Activated CD4-positive, alpha-beta memory T cell treated with anti-CD3 and anti-CD28 coated beads for 36 hours (primary cell): ENCODE measurements at regions not wholly inside any gene's neighbourhood (a gene's known extent, or its start where the extent isn't known, plus 50 kb on each side); places are given as distances from the start of the nearest gene placed in this dataset.

ENCODE experiments used
- CTCF ChIA-PET: fragments of 350-600 bp; sonication (Branson Sonifier 250); formaldehyde crosslinking; loops from one replicate; lab custom pipeline; 2021; ENCODE audit warnings: antibody characterized with exemption, inconsistent platforms; lab: Charles Lee
- POLR2A ChIA-PET: fragments of 350-600 bp; sonication (Branson Sonifier 250); formaldehyde crosslinking; loops from one replicate; lab custom pipeline; 2021; ENCODE audit warnings: antibody characterized with exemption; lab: Charles Lee
- DNase-seq: peaks from one replicate; pipeline ENCODE4 v3.0.0-alpha.2; 2020
- H3K27ac Mint-ChIP-seq: one replicate; pipeline ENCODE4 v1.8.0; 2021; ENCODE audit warnings: mixed read lengths
- H3K27me3 Mint-ChIP-seq: one replicate; pipeline ENCODE4 v1.8.0; 2021; ENCODE audit warnings: mixed read lengths
- H3K36me3 Mint-ChIP-seq: one replicate; pipeline ENCODE4 v1.8.0; 2021; ENCODE audit warnings: mixed read lengths
- H3K4me1 Mint-ChIP-seq: one replicate; pipeline ENCODE4 v1.8.0; 2021; ENCODE audit warnings: low read depth, mixed read lengths
- H3K4me3 Mint-ChIP-seq: one replicate; pipeline ENCODE4 v1.8.0; 2021; ENCODE audit warnings: mild to moderate bottlenecking, mixed read lengths
- H3K9me3 Mint-ChIP-seq: one replicate; pipeline ENCODE4 v1.8.0; 2021; ENCODE audit warnings: mixed read lengths
- intact Hi-C: fragments of 100-400 bp; cut with micrococcal nuclease; formaldehyde crosslinking; loops from one replicate; pipeline ENCODE4 v1.15.1; 2023

DNA sequence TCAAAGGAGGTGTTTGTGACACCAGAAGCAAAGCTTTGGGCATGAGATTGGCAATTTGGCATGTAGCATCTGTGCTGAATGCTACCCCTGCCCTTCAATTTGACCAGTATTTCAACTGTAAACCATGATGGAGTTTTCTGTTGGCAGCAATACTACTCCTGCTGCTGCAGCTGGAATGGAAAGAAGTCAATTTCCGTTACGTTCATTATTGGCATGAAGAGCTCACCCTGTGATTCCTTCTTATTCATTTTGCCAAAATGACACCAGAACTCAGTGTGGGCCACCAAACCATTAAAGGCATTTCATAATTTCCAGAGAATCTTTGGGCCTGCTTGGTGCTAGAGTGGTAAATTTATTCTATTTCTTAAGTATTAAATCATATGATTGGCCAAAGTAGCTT is 433.1 kb upstream of the DMAC1 start:
- intact Hi-C loops, result no loop called here
- Mint-ChIP-seq H3K4me1 (no peaks in the 10 kb centered on the region), H3K36me3 (no peaks in the 10 kb centered on the region)

DNA sequence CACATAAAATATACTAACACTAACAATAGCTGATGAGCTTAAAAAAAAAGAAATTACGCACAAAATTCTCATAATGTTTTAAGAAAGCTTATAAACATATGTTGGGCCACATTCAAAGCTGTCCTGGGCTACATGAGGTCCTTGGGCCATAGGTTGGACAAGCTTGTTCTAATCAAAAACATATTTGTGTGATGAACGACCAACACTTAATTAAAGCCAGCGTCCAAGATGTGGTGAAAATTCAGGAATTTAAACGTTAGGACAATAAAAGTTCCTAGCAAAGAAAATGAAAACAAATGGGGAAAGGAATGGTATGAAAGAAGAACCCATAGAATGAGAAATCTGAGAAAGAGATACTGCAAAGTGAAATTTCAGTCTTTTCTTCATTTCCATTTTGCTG is 429.6 kb upstream of the DMAC1 start:
- Mint-ChIP-seq H3K36me3 (no peaks in the 10 kb centered on the region), H3K4me1 (no peaks in the 10 kb centered on the region), H3K27ac (no peak overlapping the region), H3K4me3 (no peak overlapping the region), H3K27me3 (peaks cover 1% of the 10 kb centered on the region), H3K9me3 (no peaks in the 10 kb centered on the region)
- POLR2A ChIA-PET, result no interaction called here
- no peak for DNase-seq
- CTCF ChIA-PET, result no interaction called here
- intact Hi-C loops, result no loop called here

More for the DNA sequence above, 433.1 kb upstream of the DMAC1 start:
- no peaks in the 10 kb centered on the region for H3K9me3 Mint-ChIP-seq
- CTCF ChIA-PET, result no interaction called here
- H3K27me3 Mint-ChIP-seq, result peaks cover 2% of the 10 kb centered on the region
- H3K4me3 Mint-ChIP-seq, result no peak overlapping the region
- POLR2A ChIA-PET, result no interaction called here
- H3K27ac Mint-ChIP-seq, result no peak overlapping the region
- DNase-seq, result no peak

DNA sequence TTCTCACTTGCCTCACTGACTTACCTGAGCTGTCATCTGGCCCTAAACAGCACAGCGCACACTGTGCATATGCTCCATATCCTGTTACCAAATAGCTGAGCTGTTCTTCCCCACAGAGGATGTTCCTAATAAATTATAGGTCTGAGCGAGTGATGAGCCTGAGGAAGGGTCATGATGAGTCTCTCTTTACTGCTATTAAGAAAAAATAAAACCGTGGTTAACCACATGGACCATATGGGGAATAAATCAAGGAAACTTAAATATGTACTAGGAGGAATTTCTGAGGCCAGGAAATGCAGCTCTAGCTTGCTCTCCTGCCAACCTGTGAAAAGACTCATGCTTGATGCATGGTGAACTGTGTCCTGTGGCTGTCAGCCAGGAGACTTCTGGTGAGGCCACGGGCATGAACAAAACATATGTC is 424.8 kb upstream of the DMAC1 start:
- peaks cover 1% of the 10 kb centered on the region for H3K27me3 Mint-ChIP-seq
- ChIA-PET CTCF (no interaction called here), POLR2A (no interaction called here)
- no peaks in the 10 kb centered on the region for H3K9me3 Mint-ChIP-seq
- no peak for DNase-seq
- H3K4me3 Mint-ChIP-seq, result no peak overlapping the region
- H3K4me1 Mint-ChIP-seq, result no peaks in the 10 kb centered on the region
- H3K36me3 Mint-ChIP-seq, result no peaks in the 10 kb centered on the region
- intact Hi-C loops, result no loop called here
- H3K27ac Mint-ChIP-seq, result no peak overlapping the region

DNA sequence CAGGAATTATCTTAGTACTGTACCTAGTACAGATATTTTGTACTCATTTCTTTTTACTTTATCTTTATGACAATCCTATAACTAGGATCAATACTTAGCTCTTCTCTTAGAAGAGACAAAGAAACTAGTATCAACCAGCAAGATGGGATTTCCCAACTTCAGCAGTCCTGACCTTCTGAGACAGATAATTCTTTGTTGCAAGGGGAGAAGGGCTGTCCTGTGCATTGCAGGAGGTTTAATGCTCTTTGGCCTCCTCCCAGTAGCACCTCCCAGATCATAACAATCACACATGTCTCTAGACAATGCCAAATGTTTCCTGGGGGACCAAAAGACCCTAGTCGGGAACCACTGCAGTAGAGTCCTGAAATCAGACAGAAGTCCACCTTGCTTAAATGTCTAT is 424.3 kb upstream of the DMAC1 start:
- H3K36me3 Mint-ChIP-seq, result no peaks in the 10 kb centered on the region
- no peak overlapping the region for H3K4me3 Mint-ChIP-seq
- no peaks in the 10 kb centered on the region for H3K4me1 Mint-ChIP-seq
- DNase-seq, result no peak
- no peaks in the 10 kb centered on the region for H3K9me3 Mint-ChIP-seq
- H3K27ac Mint-ChIP-seq, result no peak overlapping the region
- H3K27me3 Mint-ChIP-seq, result peaks cover 1% of the 10 kb centered on the region
- ChIA-PET POLR2A (no interaction called here), CTCF (no interaction called here)
- intact Hi-C loops, result no loop called here

DNA sequence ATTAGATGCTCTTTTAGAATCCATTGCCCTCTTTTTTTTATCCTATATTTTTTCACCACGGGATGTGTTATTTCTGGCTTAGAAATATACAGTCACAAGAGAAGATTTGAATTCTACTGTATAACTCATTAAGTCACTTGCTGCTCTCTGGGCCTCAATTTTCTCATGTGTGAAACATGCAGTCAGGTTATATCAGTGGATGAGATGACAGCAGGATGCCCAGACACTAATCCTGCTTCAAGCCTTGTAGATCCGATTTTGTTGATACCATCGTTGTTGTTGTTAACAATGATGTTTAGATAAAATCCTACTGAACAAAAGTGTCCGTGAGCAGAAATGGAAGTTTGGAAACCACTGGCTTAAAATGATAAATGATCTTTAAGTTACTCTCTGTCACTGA is 421.9 kb upstream of the DMAC1 start:
- CTCF ChIA-PET, result no interaction called here
- Mint-ChIP-seq H3K4me3 (no peak overlapping the region), H3K36me3 (no peaks in the 10 kb centered on the region), H3K27ac (no peak overlapping the region), H3K9me3 (peaks cover 8% of the 10 kb centered on the region), H3K4me1 (no peaks in the 10 kb centered on the region), H3K27me3 (peaks cover 5% of the 10 kb centered on the region)
- intact Hi-C loops, result no loop called here
- POLR2A ChIA-PET, result no interaction called here
- no peak for DNase-seq

DNA sequence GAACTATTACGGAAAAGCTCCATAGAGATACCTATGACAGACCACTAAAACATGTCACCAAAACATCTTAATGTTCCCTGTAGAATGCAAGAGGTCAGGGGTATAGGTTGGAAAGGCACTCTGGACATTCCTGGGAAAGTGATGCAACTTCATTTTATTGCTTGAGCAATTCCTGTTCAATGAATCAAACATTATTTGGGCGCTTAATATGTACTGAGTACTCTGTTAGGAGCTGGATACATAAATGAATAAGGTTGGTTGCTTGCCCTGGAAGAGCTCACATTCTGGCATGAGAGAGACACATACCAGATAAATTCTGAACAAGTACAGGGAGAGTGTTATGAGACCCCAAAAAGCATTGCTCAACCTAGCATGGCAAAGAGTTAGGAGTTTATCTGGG is 408.9 kb upstream of the DMAC1 start:
- no peaks in the 10 kb centered on the region for H3K9me3 Mint-ChIP-seq
- ChIA-PET POLR2A (no interaction called here), CTCF (no interaction called here)
- no peak overlapping the region for H3K27ac Mint-ChIP-seq
- no peak for DNase-seq
- H3K4me3 Mint-ChIP-seq, result no peak overlapping the region
- no peaks in the 10 kb centered on the region for H3K27me3 Mint-ChIP-seq
- H3K4me1 Mint-ChIP-seq, result peaks cover 1% of the 10 kb centered on the region
- intact Hi-C loops, result no loop called here
- H3K36me3 Mint-ChIP-seq, result no peaks in the 10 kb centered on the region

DNA sequence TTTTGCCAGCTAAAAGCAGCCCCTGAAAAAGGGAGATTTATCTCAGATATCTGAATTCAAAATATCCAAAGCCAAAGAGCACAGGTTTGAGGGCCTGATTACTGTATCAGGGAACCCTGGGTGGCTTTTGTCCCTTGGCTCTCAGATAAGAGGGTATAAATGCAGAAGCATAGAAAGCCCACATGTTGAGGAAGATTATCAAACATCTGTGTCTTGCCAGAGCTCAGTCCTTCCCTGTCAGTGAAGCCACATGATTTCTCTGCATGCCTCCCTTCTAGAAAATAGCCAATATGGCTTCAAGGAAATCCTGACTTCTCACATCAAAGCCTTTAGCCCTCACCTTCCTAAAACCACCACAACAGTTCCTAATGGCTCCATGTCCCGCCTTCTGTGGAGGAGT is 408.0 kb upstream of the DMAC1 start:
- Mint-ChIP-seq H3K36me3 (no peaks in the 10 kb centered on the region), H3K27ac (no peak overlapping the region), H3K4me1 (peaks cover 1% of the 10 kb centered on the region), H3K27me3 (peaks cover 2% of the 10 kb centered on the region), H3K9me3 (no peaks in the 10 kb centered on the region), H3K4me3 (no peak overlapping the region)
- ChIA-PET POLR2A (no interaction called here), CTCF (no interaction called here)
- intact Hi-C loops, result no loop called here
- no peak for DNase-seq

DNA sequence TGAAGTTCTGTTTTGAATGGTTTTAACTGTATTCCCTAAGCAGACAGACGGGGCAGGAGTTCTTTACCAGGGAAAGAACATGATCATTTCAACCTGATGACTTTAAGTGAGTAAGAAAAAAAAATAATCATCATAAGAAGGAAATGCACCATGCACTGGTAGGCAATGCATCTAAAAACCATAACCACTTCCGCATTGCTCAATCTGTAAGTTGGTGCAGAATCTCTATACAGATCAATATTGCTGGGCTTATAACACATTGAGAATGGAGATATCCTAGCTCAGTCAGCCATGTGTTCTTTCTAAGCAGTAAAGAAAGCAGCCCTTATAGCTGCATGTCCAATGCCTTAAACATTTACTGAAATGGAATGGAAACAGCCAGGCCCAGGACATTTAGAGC is 407.1 kb upstream of the DMAC1 start:
- no peak for DNase-seq
- POLR2A ChIA-PET, result no interaction called here
- Mint-ChIP-seq H3K27me3 (peaks cover 4% of the 10 kb centered on the region), H3K36me3 (no peaks in the 10 kb centered on the region), H3K9me3 (no peaks in the 10 kb centered on the region), H3K27ac (no peak overlapping the region), H3K4me3 (no peak overlapping the region), H3K4me1 (peaks cover 1% of the 10 kb centered on the region)
- intact Hi-C loops, result no loop called here
- CTCF ChIA-PET, result no interaction called here

DNA sequence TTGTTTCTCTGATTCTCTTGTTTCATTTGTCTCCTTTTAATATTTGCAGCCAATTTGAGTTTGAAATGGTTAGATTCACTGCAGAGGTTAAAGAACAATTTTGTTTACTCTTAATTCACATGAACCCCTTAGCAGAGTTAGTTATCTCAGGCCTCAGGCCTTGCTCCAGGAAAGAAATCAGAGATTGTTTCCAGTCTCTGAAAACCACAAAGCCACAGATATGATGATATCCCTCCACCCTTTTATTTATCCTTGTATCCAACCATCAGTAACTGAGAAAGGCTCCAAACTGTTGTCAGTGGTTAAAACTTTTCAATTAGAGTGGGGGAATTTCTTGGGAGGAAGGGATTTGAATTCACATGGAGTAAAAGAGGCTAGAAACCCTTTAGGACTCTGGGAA is 406.0 kb upstream of the DMAC1 start:
- DNase-seq, result no peak
- no peak overlapping the region for H3K4me3 Mint-ChIP-seq
- intact Hi-C loops, result no loop called here
- no peak overlapping the region for H3K27ac Mint-ChIP-seq
- peaks cover 3% of the 10 kb centered on the region for H3K9me3 Mint-ChIP-seq
- ChIA-PET POLR2A (no interaction called here), CTCF (no interaction called here)
- no peaks in the 10 kb centered on the region for H3K36me3 Mint-ChIP-seq
- H3K4me1 Mint-ChIP-seq, result peaks cover 1% of the 10 kb centered on the region
- peaks cover 4% of the 10 kb centered on the region for H3K27me3 Mint-ChIP-seq

DNA sequence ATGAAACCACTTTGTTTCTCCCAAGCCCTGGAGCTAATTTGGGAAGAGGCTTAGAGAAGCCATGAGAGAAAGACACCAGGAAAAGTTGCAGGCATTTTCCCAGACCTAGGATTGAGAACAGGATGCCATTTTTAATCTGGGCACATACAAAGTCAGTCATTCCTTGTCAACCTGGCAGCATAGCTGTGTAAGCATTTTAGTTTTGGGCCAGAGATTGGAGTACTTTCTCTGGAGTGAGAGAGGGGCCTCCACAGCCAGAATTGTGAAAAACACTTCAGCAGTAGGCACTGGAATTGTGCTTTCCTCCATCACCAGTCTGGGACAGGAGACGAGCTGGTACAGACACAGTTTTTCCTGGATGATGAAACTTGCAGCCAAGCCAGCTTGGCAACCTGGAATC is 390.3 kb upstream of the DMAC1 start:
- CTCF ChIA-PET, result no interaction called here
- intact Hi-C loops, result loop anchor here (2.0 to 5.0 kb wide), 3 partner anchors 73 to 393 kb away; partner anchors contain the start of gene DMAC1

DNA sequence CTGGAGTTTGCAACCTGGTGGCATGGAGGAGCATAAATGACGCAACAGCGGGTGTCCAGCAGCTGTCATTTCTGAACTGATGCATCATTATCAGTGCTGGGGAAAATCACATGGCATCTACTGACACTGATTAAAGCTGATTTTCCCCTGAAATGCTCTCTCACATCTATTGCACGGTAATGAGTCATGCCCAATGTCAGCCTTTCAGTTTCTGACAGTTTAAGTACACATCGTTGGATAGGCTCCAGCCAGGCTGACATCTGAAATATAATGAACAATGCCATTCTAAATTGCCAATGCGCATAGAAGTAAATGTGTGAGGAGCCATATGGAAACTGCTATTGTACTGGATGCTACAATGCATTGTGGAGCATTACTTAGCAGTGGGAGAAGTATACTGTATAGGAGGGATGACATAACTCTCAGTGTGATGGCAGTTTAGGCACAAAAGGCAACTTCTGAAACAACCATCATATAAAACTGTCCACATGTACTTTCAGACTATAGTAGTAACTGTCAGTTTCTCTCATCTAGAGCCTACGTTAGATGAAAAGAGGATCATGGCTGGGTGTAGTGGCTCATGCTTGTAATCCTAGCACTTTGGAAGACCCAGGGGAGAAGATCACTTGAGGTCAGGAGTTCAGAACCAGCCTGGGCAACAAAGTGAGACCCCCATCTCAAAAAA is 389.3 kb upstream of the DMAC1 start:
- intact Hi-C loops, result loop anchor here (2.0 to 5.0 kb wide), 3 partner anchors 72 to 392 kb away; partner anchors contain the start of gene DMAC1
- Mint-ChIP-seq H3K4me3 (no peak overlapping the region), H3K4me1 (peaks cover 8% of the 10 kb centered on the region), H3K27me3 (peaks cover 6% of the 10 kb centered on the region), H3K9me3 (peaks cover 23% of the 10 kb centered on the region), H3K36me3 (peaks cover 4% of the 10 kb centered on the region), H3K27ac (no peak overlapping the region)
- ChIA-PET POLR2A (no interaction called here), CTCF (no interaction called here)
- DNase-seq, result peak; percentile 51

More for the DNA sequence above, 390.3 kb upstream of the DMAC1 start:
- POLR2A ChIA-PET, result no interaction called here
- no peak for DNase-seq
- no peak overlapping the region for H3K27ac Mint-ChIP-seq
- H3K36me3 Mint-ChIP-seq, result peaks cover 4% of the 10 kb centered on the region
- H3K4me3 Mint-ChIP-seq, result no peak overlapping the region
- H3K4me1 Mint-ChIP-seq, result peaks cover 8% of the 10 kb centered on the region
- H3K27me3 Mint-ChIP-seq, result peaks cover 11% of the 10 kb centered on the region
- peaks cover 23% of the 10 kb centered on the region for H3K9me3 Mint-ChIP-seq

DNA sequence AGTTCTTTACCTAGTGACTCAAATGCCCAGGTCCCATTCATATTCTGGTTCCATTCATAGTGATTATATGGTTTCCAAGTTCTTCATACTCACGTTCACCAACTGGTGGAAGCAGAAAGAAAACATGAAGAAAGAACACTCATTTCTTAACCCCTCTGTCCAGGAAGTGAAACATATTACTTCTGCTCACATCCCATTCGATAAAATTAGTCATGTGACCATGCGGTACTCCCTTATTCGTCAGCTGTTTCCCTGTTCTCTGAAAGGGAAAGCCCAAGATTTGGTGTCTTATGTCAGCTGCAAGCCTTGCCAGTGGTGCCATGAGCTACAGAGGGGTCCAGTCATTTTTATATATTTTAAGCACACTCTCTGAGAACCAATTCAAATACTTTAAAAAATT is 387.0 kb upstream of the DMAC1 start:
- CTCF ChIA-PET, result no interaction called here

DNA sequence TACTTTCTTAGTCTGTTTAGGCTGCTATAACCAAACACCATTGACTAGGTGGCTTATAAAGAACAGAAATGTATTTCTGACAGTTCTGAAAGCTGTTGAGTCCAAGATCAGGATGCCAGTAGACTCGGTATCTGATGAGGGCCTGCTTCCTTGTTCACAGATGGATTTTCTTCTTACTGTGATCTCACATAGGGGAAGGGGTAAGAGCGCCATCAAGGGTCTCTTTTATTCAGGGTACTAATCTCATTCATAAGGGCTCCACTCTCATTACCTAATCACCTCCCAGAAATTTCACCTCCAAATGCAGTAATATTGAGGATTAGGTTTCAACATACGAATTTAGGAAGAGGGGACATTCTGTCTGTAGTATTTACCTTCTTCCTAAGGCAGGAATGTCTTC is 384.0 kb upstream of the DMAC1 start:
- intact Hi-C loops, result no loop called here
- ChIA-PET CTCF (no interaction called here), POLR2A (no interaction called here)
- Mint-ChIP-seq H3K36me3 (no peaks in the 10 kb centered on the region), H3K4me3 (no peak overlapping the region), H3K27me3 (peaks cover under 1% of the 10 kb centered on the region), H3K27ac (no peak overlapping the region), H3K9me3 (no peaks in the 10 kb centered on the region), H3K4me1 (peaks cover 5% of the 10 kb centered on the region)
- no peak for DNase-seq

More for the DNA sequence above, 387.0 kb upstream of the DMAC1 start:
- peak; percentile 9 for DNase-seq
- Mint-ChIP-seq H3K36me3 (no peaks in the 10 kb centered on the region), H3K4me1 (peaks cover 8% of the 10 kb centered on the region), H3K27ac (no peak overlapping the region), H3K9me3 (peaks cover 5% of the 10 kb centered on the region), H3K4me3 (no peak overlapping the region), H3K27me3 (peaks cover 5% of the 10 kb centered on the region)
- POLR2A ChIA-PET, result interaction anchor here (1.0 kb wide), 1 partner anchor 208 kb away, joined by 3 read pairs; no protein-coding TSS in a partner anchor
- intact Hi-C loops, result loop anchor here (2.0 to 5.0 kb wide), 3 partner anchors 69 to 389 kb away; partner anchors contain the start of gene DMAC1
